Spinal cord (tissue), 9 donors: ENCODE measurements at regions not wholly inside any gene's neighbourhood (a gene's known extent, or its start where the extent isn't known, plus 50 kb on each side); places are given as distances from the start of the nearest gene placed in this dataset.
"Not testable (repeated sequence)": the region's sequence is repeated elsewhere in the genome, so short reads cannot be mapped to it uniquely, and the experiment has no call there.

ENCODE experiments used
- DNase-seq, 6 donors: peaks; one replicate each; pipeline versions ENCODE4 v3.0.0 to v3.0.0-alpha.2; 2013 to 2015; ENCODE audit warnings: low spot score in 6 of 6, low read depth in 4 of 6
- H3K27ac ChIP-seq: one replicate; pipeline ENCODE4 v1.5.1; 2013; ENCODE audit warnings: low read depth, low read length, control low read depth
- H3K27me3 ChIP-seq: one replicate; pipeline ENCODE4 v1.6.1; 2013; ENCODE audit warnings: low read length; ENCODE audit not compliant: control insufficient read depth, insufficient read depth
- H3K36me3 ChIP-seq: one replicate; pipeline ENCODE4 v1.6.1; 2013; ENCODE audit warnings: low read length; ENCODE audit not compliant: control insufficient read depth, insufficient read depth
- H3K4me1 ChIP-seq: one replicate; pipeline ENCODE4 v1.6.1; 2013; ENCODE audit warnings: low read length; ENCODE audit not compliant: control insufficient read depth, insufficient read depth
- H3K4me3 ChIP-seq: one replicate; pipeline ENCODE4 v1.5.1; 2013; ENCODE audit warnings: low read depth, low read length, control low read depth
- H3K9me3 ChIP-seq: one replicate; pipeline ENCODE4 v1.6.1; 2013; ENCODE audit warnings: low read length; ENCODE audit not compliant: control insufficient read depth, insufficient read depth
- WGBS: methylation state at CpG from one replicate; pipeline ENCODE4 v1.1.5; 2013; ENCODE audit warnings: missing lambda C conversion rate; ENCODE audit not compliant: insufficient coverage; 5-methylcytosine and 5-hydroxymethylcytosine counted together
- donor health status: healthy.

GRCh38 chr11:92024788-92025187 is 199.8 kb upstream of the FAT3 start:
- Histone ChIP-seq H3K27me3 (no peaks in the 10 kb centered on the region), H3K9me3 (no peaks in the 10 kb centered on the region), H3K27ac (no peak overlapping the region), H3K36me3 (no peaks in the 10 kb centered on the region), H3K4me1 (no peaks in the 10 kb centered on the region), H3K4me3 (no peak overlapping the region)
- no CpG with 5 or more reads among the region's 2 CpGs for WGBS
- no peak for DNase-seq

GRCh38 chr11:92022499-92022898 is 202.1 kb upstream of the FAT3 start:
- no peak for DNase-seq
- WGBS = no CpG with 5 or more reads among the region's 2 CpGs
- H3K4me3 ChIP-seq = no peak overlapping the region

GRCh38 chr11:92018332-92018731 is 206.3 kb upstream of the FAT3 start:
- 100% methylated on average over 2 of the region's 3 CpGs for WGBS
- H3K27me3 ChIP-seq = no peaks in the 10 kb centered on the region
- no peak for DNase-seq
- peaks cover 9% of the 10 kb centered on the region for H3K9me3 ChIP-seq
- no peak overlapping the region for H3K4me3 ChIP-seq
- no peak overlapping the region for H3K27ac ChIP-seq
- H3K36me3 ChIP-seq = no peaks in the 10 kb centered on the region
- H3K4me1 ChIP-seq = no peaks in the 10 kb centered on the region

More at GRCh38 chr11:92022499-92022898, 202.1 kb upstream of the FAT3 start:
- Histone ChIP-seq H3K27me3 (no peaks in the 10 kb centered on the region), H3K9me3 (no peaks in the 10 kb centered on the region), H3K27ac (no peak overlapping the region), H3K36me3 (no peaks in the 10 kb centered on the region), H3K4me1 (no peaks in the 10 kb centered on the region)

- no peaks in the 10 kb centered on the region for H3K36me3 ChIP-seq
- no peaks in the 10 kb centered on the region for H3K9me3 ChIP-seq
- WGBS = no CpG with 5 or more reads among the region's 1 CpG
- no peaks in the 10 kb centered on the region for H3K27me3 ChIP-seq
- H3K4me3 ChIP-seq = no peak overlapping the region
- H3K27ac ChIP-seq = no peak overlapping the region
- no peaks in the 10 kb centered on the region for H3K4me1 ChIP-seq
- no peak for DNase-seq
Observed at GRCh38 chr11:92008249-92008648, 216.4 kb upstream of the FAT3 start.

- Histone ChIP-seq H3K36me3 (no peaks in the 10 kb centered on the region), H3K9me3 (no peaks in the 10 kb centered on the region), H3K4me1 (no peaks in the 10 kb centered on the region), H3K4me3 (no peak overlapping the region), H3K27ac (no peak overlapping the region), H3K27me3 (no peaks in the 10 kb centered on the region)
- DNase-seq = no peak
Observed at GRCh38 chr11:92002568-92002967, 222.1 kb upstream of the FAT3 start.

- Histone ChIP-seq H3K27me3 (no peaks in the 10 kb centered on the region), H3K4me3 (no peak overlapping the region)
Observed at GRCh38 chr11:91998481-91998880, 226.1 kb upstream of the FAT3 start.

GRCh38 chr11:91997226-91997625 is 227.4 kb upstream of the FAT3 start:
- DNase-seq = no peak
- Histone ChIP-seq H3K27ac (no peak overlapping the region), H3K4me1 (no peaks in the 10 kb centered on the region), H3K9me3 (no peaks in the 10 kb centered on the region), H3K4me3 (no peak overlapping the region), H3K27me3 (no peaks in the 10 kb centered on the region), H3K36me3 (no peaks in the 10 kb centered on the region)
- WGBS = 77% methylated on average over 5 of the region's 6 CpGs

More at GRCh38 chr11:91998481-91998880, 226.1 kb upstream of the FAT3 start:
- Histone ChIP-seq H3K27ac (no peak overlapping the region), H3K9me3 (no peaks in the 10 kb centered on the region), H3K36me3 (no peaks in the 10 kb centered on the region), H3K4me1 (no peaks in the 10 kb centered on the region)
- no CpG with 5 or more reads among the region's 2 CpGs for WGBS
- no peak for DNase-seq

- no peak for DNase-seq
- no peak overlapping the region for H3K4me3 ChIP-seq
- no peaks in the 10 kb centered on the region for H3K27me3 ChIP-seq
- no peaks in the 10 kb centered on the region for H3K36me3 ChIP-seq
- H3K27ac ChIP-seq = no peak overlapping the region
- no CpG with 5 or more reads among the region's 1 CpG for WGBS
- H3K9me3 ChIP-seq = no peaks in the 10 kb centered on the region
- no peaks in the 10 kb centered on the region for H3K4me1 ChIP-seq
Observed at GRCh38 chr11:91996526-91996925, 228.1 kb upstream of the FAT3 start.

- not testable (repeated sequence) for DNase-seq, H3K27ac ChIP-seq, H3K4me3 ChIP-seq, H3K4me1 ChIP-seq, H3K27me3 ChIP-seq, H3K36me3 ChIP-seq, H3K9me3 ChIP-seq
Observed at GRCh38 chr11:91988443-91988842, 236.2 kb upstream of the FAT3 start.

- DNase-seq = no peak
- Histone ChIP-seq H3K36me3 (no peaks in the 10 kb centered on the region), H3K4me3 (no peak overlapping the region), H3K9me3 (no peaks in the 10 kb centered on the region), H3K27me3 (no peaks in the 10 kb centered on the region), H3K27ac (no peak overlapping the region), H3K4me1 (no peaks in the 10 kb centered on the region)
Observed at GRCh38 chr11:91986218-91986617, 238.4 kb upstream of the FAT3 start.
